ENCODE measurements at regions not wholly inside any gene's neighbourhood (a gene's known extent, or its start where the extent isn't known, plus 50 kb on each side); places are given as distances from the start of the nearest gene placed in this dataset.

- DNase-seq (ENCODE audit: low spot score) = peak; percentile 32
Measured at GRCh38 chr11:116162086-116162885, 610.5 kb downstream of the BUD13 start.

GRCh38 chr11:116148645-116149044, 624.1 kb downstream of the BUD13 start:
- DNase-seq (ENCODE audit: low spot score) = no peak

- DNase-seq (ENCODE audit: low spot score) = no peak
Measured at GRCh38 chr11:116148056-116148455, 624.7 kb downstream of the BUD13 start.

GRCh38 chr11:116145187-116145865, 627.5 kb downstream of the BUD13 start:
- DNase-seq (ENCODE audit: low spot score) = no peak

- no peak for DNase-seq (ENCODE audit: low spot score)
Measured at GRCh38 chr11:116144387-116144958, 628.3 kb downstream of the BUD13 start.

GRCh38 chr11:116138280-116138679, 634.1 kb upstream of the CADM1 start:
- no peak for DNase-seq (ENCODE audit: low spot score)

GRCh38 chr11:116137753-116138152, 633.5 kb upstream of the CADM1 start:
- no peak for DNase-seq (ENCODE audit: low spot score)

GRCh38 chr11:116136987-116137674, 632.9 kb upstream of the CADM1 start:
- no peak for DNase-seq (ENCODE audit: low spot score)

- DNase-seq (ENCODE audit: low spot score) = no peak
Measured at GRCh38 chr11:116135891-116136290, 631.7 kb upstream of the CADM1 start.

- no peak for DNase-seq (ENCODE audit: low spot score)
Measured at GRCh38 chr11:116134450-116134849, 630.2 kb upstream of the CADM1 start.

- DNase-seq (ENCODE audit: low spot score) = no peak
Measured at GRCh38 chr11:116132273-116132978, 628.2 kb upstream of the CADM1 start.

- no peak for DNase-seq (ENCODE audit: low spot score)
Measured at GRCh38 chr11:116130122-116130521, 625.9 kb upstream of the CADM1 start.

GRCh38 chr11:116129456-116129855, 625.2 kb upstream of the CADM1 start:
- DNase-seq (ENCODE audit: low spot score) = no peak

- DNase-seq (ENCODE audit: low spot score) = peak; percentile 25
Measured at GRCh38 chr11:116126562-116126961, 622.3 kb upstream of the CADM1 start.

GRCh38 chr11:116124922-116125714, 620.9 kb upstream of the CADM1 start:
- DNase-seq (ENCODE audit: low spot score) = peak; percentile 41

- DNase-seq (ENCODE audit: low spot score) = peak; percentile 16
Measured at GRCh38 chr11:116123739-116124138, 619.5 kb upstream of the CADM1 start.

GRCh38 chr11:116122697-116123472, 618.7 kb upstream of the CADM1 start:
- peak; percentile 35 for DNase-seq (ENCODE audit: low spot score)

- peak; percentile 12 for DNase-seq (ENCODE audit: low spot score)
Measured at GRCh38 chr11:116119158-116119557, 614.9 kb upstream of the CADM1 start.

- peak; percentile 17 for DNase-seq (ENCODE audit: low spot score)
Measured at GRCh38 chr11:116118138-116118470, 613.9 kb upstream of the CADM1 start.
